Mesothelial cell of epicardium (in vitro differentiated cells): ENCODE measurements at regions not wholly inside any gene's neighbourhood (a gene's known extent, or its start where the extent isn't known, plus 50 kb on each side); places are given as distances from the start of the nearest gene placed in this dataset.

Source experiments
- DNase-seq, 2 experiments: peaks; one replicate each; pipeline ENCODE4 v3.0.0; 2021; ENCODE audit warnings: low spot score in 2 of 2; ENCODE audit not compliant: unreplicated experiment in 2 of 2
- H3K27ac Mint-ChIP-seq: 2 replicates; pipeline ENCODE4 v1.8.0; 2021; ENCODE audit warnings: mixed read lengths
- H3K27me3 Mint-ChIP-seq: 2 replicates; pipeline ENCODE4 v1.8.0; 2021; ENCODE audit warnings: low read depth, mixed read lengths
- H3K36me3 Mint-ChIP-seq: 2 replicates; pipeline ENCODE4 v1.8.0; 2021; ENCODE audit warnings: mixed read lengths
- H3K4me1 Mint-ChIP-seq: 2 replicates; pipeline ENCODE4 v1.8.0; 2021; ENCODE audit warnings: mixed read lengths
- H3K4me3 Mint-ChIP-seq: 2 replicates; pipeline ENCODE4 v1.8.0; 2021; ENCODE audit warnings: mild to moderate bottlenecking, moderate library complexity, mixed read lengths
- H3K9me3 Mint-ChIP-seq: 2 replicates; pipeline ENCODE4 v1.8.0; 2021; ENCODE audit warnings: mixed read lengths
- TF ChIP-seq, protein P1 (sequence below): fragments of 200-600 bp; sonication (generic); IDR thresholded peaks from one replicate; pipeline ENCODE4 v1.5.0; 2021; ENCODE audit warnings: antibody characterized with exemption; ENCODE audit not compliant: unreplicated experiment

DNA sequence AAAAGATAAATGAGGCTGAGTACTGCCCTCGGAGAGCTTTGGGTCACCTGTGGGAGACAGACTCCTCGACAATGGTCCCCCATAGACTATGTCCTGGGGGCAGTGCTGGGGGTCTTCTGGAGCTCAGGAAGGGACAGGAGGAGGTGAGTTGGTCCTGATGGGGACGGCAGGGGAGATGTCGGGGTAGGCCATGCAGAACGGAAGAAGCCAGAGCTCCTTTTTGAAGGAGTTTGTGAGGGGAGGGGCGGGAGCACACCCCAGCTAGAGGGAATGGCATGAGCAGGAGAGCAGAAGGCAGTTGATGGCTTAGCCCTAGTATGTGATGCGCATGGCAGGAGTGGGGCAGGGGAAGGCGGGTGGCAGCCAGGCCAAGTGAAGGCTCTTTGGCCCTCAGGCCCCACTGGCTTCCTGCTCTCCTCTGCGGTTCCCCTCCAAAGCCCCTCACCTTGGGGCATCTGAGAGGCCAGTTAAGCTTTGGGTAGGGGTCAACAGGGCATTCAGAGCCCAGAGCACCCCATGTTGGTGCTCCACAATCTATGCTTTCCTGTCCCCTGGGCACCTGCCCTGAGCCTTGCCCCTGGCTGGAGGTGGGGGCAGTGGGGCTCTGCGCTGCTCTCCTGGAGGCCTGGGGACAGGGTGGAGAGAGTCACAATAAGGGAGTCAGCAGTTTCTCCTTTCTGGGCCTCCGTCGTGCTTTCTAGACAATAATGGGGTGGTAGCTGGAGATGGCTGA lies 179.3 kb downstream of the SMAD6 start:
- Mint-ChIP-seq H3K36me3 (peaks cover 3% of the 10 kb centered on the region), H3K4me3 (no peak overlapping the region), H3K9me3 (peaks cover 2% of the 10 kb centered on the region), H3K27ac (peak overlapping the region; percentile 96), H3K4me1 (peaks cover 47% of the 10 kb centered on the region), H3K27me3 (no peaks in the 10 kb centered on the region)
- TF ChIP-seq, protein P1, sequence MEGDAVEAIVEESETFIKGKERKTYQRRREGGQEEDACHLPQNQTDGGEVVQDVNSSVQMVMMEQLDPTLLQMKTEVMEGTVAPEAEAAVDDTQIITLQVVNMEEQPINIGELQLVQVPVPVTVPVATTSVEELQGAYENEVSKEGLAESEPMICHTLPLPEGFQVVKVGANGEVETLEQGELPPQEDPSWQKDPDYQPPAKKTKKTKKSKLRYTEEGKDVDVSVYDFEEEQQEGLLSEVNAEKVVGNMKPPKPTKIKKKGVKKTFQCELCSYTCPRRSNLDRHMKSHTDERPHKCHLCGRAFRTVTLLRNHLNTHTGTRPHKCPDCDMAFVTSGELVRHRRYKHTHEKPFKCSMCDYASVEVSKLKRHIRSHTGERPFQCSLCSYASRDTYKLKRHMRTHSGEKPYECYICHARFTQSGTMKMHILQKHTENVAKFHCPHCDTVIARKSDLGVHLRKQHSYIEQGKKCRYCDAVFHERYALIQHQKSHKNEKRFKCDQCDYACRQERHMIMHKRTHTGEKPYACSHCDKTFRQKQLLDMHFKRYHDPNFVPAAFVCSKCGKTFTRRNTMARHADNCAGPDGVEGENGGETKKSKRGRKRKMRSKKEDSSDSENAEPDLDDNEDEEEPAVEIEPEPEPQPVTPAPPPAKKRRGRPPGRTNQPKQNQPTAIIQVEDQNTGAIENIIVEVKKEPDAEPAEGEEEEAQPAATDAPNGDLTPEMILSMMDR, result no peak
- peak in 1 of 2 experiments; percentile 19 for DNase-seq

DNA sequence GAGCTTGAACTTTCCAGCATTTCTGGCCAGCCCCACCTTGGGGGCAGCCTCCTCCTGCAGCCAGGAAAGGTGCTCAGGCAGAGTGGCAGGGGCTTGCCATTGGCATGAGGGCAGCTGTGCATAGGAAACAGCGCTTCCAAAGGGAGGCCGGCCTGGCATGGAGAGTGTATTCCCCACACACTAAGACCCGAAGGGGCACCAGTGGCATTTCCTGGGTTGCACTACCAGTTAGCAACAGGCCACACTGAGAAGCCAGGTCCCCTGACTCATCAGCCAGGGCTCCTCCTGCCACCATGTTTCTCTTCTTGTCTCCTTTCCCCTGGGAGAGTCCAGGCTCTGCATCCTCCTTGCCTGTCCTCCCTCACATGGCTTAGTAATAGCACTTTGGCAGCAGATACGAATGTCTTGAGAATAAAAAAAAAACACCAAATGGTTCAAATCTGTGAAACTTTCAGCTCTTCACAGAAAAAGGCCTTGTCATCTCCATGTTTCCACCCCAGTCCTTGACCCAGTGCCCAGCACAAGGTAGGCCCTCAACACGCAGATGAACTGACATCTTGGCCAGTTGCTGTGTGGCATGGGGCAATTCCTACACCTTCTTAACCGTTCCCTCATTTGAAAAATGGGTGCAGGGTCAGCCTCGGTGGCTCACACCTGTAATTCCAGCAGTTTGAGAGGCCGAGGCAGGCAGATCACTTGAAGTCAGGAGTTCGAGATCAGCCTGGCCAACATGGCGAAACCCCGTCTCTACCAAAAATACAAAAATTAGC lies 180.4 kb downstream of the SMAD6 start:
- Mint-ChIP-seq H3K27me3 (no peaks in the 10 kb centered on the region), H3K9me3 (peaks cover 5% of the 10 kb centered on the region), H3K27ac (peak overlapping the region; percentile 96), H3K4me1 (peaks cover 39% of the 10 kb centered on the region), H3K4me3 (no peak overlapping the region), H3K36me3 (peaks cover 8% of the 10 kb centered on the region)
- DNase-seq, result peak in 1 of 2 experiments; percentile 33
- TF ChIP-seq, protein P1, result no peak

DNA sequence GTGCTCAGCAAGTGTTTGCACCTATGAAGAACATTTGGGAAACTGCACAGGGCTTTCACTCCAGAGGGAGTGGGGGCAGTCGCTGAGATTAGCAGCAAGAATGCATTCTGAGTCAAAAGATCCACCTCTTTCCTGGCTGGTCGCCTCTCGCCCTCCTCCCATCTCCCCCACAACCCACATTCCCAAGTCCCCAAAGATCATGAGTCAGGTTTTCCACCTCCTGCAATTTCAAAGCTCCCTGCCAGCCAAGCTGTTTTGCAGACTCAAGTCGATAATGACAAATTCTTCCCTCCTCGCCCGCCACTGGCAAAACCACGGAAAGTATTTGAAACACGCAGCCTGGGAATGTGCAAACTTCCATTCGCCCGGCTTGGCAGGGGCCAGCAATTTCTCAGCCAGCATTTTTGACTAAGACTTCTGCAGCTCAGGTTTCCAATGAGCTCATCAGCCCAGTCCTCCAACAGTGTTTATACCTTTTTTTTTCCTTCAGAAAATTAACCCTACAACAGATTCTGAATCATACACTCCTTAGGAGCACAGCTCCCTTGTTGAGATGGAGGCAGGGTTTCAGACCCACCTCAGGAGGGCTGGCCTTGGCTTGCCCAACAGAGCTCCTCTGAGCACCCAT lies 181.4 kb downstream of the SMAD6 start:
- Mint-ChIP-seq H3K4me1 (peaks cover 31% of the 10 kb centered on the region), H3K27ac (peak overlapping the region; percentile 96), H3K27me3 (no peaks in the 10 kb centered on the region), H3K36me3 (peaks cover 15% of the 10 kb centered on the region), H3K9me3 (peaks cover 13% of the 10 kb centered on the region), H3K4me3 (peak overlapping the region; percentile 37)
- peak; percentile 69 to 83 for DNase-seq
- TF ChIP-seq, protein P1, result no peak

DNA sequence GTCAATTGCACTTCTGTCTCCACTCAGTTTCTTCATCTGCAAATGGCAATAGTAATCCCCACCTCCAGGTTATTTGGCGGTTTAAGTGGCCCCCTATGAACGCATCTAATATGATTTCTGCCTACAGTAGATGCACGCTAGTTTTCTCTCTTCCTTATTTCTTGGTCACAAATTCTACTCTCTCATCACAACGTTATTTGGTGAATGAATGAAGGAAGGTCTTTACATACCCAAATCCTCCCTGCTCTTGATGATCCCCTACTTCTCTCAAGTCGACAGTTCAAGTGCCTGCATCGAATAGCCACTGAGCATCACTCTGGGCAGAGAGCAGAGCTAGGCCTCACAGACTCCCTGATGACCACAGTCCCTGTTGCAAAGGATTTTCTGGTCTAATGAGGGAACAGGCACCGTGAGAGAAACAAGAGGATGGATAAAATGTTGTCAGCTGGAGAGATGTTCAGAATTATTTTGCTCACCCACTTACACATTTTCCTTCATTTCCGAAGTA lies 181.2 kb upstream of the SMAD3 start:
- Mint-ChIP-seq H3K27me3 (no peaks in the 10 kb centered on the region), H3K27ac (peak overlapping the region; percentile 96), H3K4me3 (no peak overlapping the region), H3K36me3 (peaks cover 15% of the 10 kb centered on the region), H3K4me1 (peaks cover 31% of the 10 kb centered on the region), H3K9me3 (peaks cover 19% of the 10 kb centered on the region)
- TF ChIP-seq, protein P1, result no peak
- peak in 1 of 2 experiments; percentile 3 for DNase-seq

DNA sequence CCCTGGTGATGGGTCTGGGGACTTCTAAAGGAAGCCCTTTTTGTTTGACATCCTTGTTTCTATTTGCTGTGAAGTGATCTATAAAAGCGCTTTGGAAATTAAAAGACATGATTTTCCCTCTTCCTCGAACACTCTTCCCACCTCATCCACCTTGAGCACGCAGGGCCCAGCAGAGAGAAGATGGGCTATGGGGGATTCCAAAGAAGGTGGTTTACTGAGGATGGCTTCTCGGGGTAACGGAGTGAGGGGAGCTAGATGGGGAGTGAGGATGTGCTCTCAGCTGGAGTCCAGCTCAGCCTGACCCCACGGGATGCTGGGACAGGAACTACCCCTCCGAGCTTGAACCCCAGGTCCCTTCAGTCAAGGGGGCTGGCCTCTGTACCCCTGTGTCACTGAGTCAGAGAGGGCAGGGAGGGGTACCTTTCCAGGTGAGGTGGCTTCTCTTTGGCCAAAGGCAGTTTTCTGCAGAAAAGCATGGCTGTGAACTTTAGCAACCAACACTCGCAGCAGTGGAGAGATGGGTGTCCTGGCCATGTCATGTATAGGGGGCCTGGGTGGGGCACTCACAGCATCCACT lies 180.7 kb upstream of the SMAD3 start:
- peak overlapping the region; percentile 96 for H3K27ac Mint-ChIP-seq
- DNase-seq, result peak in 1 of 2 experiments; percentile 24
- H3K9me3 Mint-ChIP-seq, result peaks cover 19% of the 10 kb centered on the region
- no peak overlapping the region for H3K4me3 Mint-ChIP-seq
- no peaks in the 10 kb centered on the region for H3K27me3 Mint-ChIP-seq
- TF ChIP-seq, protein P1, result no peak
- H3K4me1 Mint-ChIP-seq, result peaks cover 31% of the 10 kb centered on the region
- H3K36me3 Mint-ChIP-seq, result peaks cover 15% of the 10 kb centered on the region
